Heart left ventricle (tissue), 16 donors: ENCODE measurements at regions not wholly inside any gene's neighbourhood (a gene's known extent, or its start where the extent isn't known, plus 50 kb on each side); places are given as distances from the start of the nearest gene placed in this dataset.

Experiments used
- ATAC-seq, 4 donors: fragments of 200-7000 bp; cut with Tn5 transposase; one replicate each; pipeline ENCODE4 v1.9.1; 2020 to 2022; ENCODE audit warnings: moderate library complexity in 4 of 4, mild to moderate bottlenecking in 3 of 4, moderate number of reproducible peaks in 1 of 4
- DNase-seq, 5 donors: peaks; one replicate each; pipeline ENCODE4 v3.0.0-alpha.2; 2020
- H3K27ac ChIP-seq, 12 donors: fragments of 200-600 bp; sonication (generic) in 4 of 12; one replicate each; pipeline versions ENCODE4 v1.5.0 to v1.8.0; 2016 to 2022; ENCODE audit warnings: mild to moderate bottlenecking in 2 of 12
- H3K27me3 ChIP-seq, 9 donors: fragments of 200-600 bp; sonication (generic) in 2 of 9; one replicate each; pipeline versions ENCODE4 v1.5.1 to v1.8.0; 2016 to 2022; ENCODE audit warnings: mild to moderate bottlenecking in 3 of 9
- H3K36me3 ChIP-seq, 9 donors: fragments of 200-600 bp; sonication (generic) in 2 of 9; one replicate each; pipeline versions ENCODE4 v1.5.0 to v1.8.0; 2018 to 2022; ENCODE audit warnings: mild to moderate bottlenecking in 2 of 9
- H3K4me1 ChIP-seq, 12 donors: fragments of 200-600 bp; sonication (generic) in 4 of 12; one replicate each; pipeline versions ENCODE4 v1.5.0 to v1.8.0; 2016 to 2022; ENCODE audit warnings: mild to moderate bottlenecking in 3 of 12
- H3K4me3 ChIP-seq, 12 donors: fragments of 200-600 bp; sonication (generic) in 4 of 12; one replicate each; pipeline versions ENCODE4 v1.5.0 to v1.8.0; 2017 to 2022; ENCODE audit warnings: mild to moderate bottlenecking in 9 of 12, moderate library complexity in 4 of 12
- H3K9me3 ChIP-seq, 12 donors: fragments of 200-600 bp; sonication (generic) in 4 of 12; one replicate each; pipeline versions ENCODE4 v1.5.0 to v1.8.0; 2016 to 2022; ENCODE audit warnings: mild to moderate bottlenecking in 1 of 12
- POLR2A ChIP-seq, 2 donors: fragments of 450-650 bp; IDR thresholded peaks; one replicate each; pipeline ENCODE4 v1.6.1; 2017; ENCODE audit warnings: antibody characterized with exemption in 2 of 2, mild to moderate bottlenecking in 2 of 2, moderate library complexity in 2 of 2
- WGBS, 4 donors: extraction: QIAGEN DNeasy Blood & Tissue Kit in 2 of 4; methylation state at CpG; one replicate each; pipeline versions ENCODE4 v1.1.5 to v1.1.7; 2013 to 2018; 5-methylcytosine and 5-hydroxymethylcytosine counted together
- intact Hi-C, 10 donors: fragments of 100-400 bp; cut with DNase I; formaldehyde crosslinking; loops; one replicate each; pipeline versions ENCODE4 v1.11.1 to v1.14.2; 2022
- TF ChIP-seq, protein P1 (sequence below), 12 donors: fragments of 200-600 bp; sonication (generic) in 4 of 12; IDR thresholded peaks; one replicate each; pipeline versions ENCODE4 v1.5.0 to v1.8.0; 2018 to 2022; ENCODE audit warnings: antibody characterized with exemption in 12 of 12, mild to moderate bottlenecking in 5 of 12
- donor health status: ischemic (EF 13 %, LVEDD 7.1; RV severe dilation, severe dysfunction).
- donor health status: healthy with polysubstance abuse.
- donor health status: DM: no; HTN: yes; CAD: no.
- donor health status: DM: no; HTN: no; CAD: no.
- donor health status: ischemic (EF 25% LVEDD 6.9; RV normal size, moderate dysfunction).
- donor health status: ischemic (EF 25% LVEDD 5.7; RV mildly dilated, moderate dysfunction).
- donor health status: healthy.
- donor health status: DM: yes; HTN: yes; CAD: no.
- donor health status: ischemic (EF 35%, LVEDD 5.7; RV mildly dilated, moderate dysfunction).
- donor health status: nonischemic (EF 11% LVEDD 7.7; RV severe dilation, severe dysfunction).
- donor health status: DM: yes; HTN: yes; CAD: no.
- donor health status: PGD.
- donor health status: ischemic (EF 29% LVEDD 5.4; RV normal size, mild dysfunction).
- donor health status: nonischemic (EF 23%, LVEDD 6.1; RV moderate dilation, normal function).

DNA sequence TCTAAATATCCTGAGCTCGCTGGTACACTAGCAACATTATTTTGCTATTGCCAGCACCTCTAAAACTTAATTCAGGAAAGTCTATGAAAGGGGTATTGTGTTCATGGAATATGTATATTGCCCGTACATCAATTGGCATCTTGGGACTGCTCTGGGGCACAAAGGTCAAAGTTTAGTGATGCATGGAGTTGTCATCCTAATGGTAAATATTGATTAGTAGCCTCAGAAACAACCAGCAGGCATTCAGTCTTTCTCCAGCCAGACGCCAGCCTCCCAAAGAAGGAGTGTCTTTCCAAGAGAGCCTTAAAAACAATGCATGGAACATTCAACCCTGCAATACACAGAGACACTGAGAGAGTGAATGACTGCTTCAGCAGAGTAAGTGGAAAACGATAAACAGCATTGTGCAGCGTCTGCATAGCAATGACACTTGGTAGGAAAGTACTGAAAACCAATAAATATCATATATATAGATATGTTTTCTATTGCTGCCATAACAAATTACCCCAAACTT, 377.3 kb downstream of the SHQ1 start:
- ATAC-seq = no peak
- H3K27me3 ChIP-seq = no peaks in the 10 kb centered on the region
- 87 to 94% (median 93%) methylated on average over 5 of the region's 5 CpGs for WGBS, 4 donors
- intact Hi-C loops = no loop called here
- no peak for DNase-seq
- no peak overlapping the region for H3K27ac ChIP-seq
- H3K9me3 ChIP-seq = no peaks in the 10 kb centered on the region
- H3K4me1 ChIP-seq = peaks cover 0 to 5% (median 0%) of the 10 kb centered on the region in 12 donors
- H3K4me3 ChIP-seq = no peak overlapping the region
- no peaks in the 10 kb centered on the region for H3K36me3 ChIP-seq
- TF ChIP-seq POLR2A (IDR thresholded peaks at IDR 0.05) = no peak
- TF ChIP-seq, protein P1, sequence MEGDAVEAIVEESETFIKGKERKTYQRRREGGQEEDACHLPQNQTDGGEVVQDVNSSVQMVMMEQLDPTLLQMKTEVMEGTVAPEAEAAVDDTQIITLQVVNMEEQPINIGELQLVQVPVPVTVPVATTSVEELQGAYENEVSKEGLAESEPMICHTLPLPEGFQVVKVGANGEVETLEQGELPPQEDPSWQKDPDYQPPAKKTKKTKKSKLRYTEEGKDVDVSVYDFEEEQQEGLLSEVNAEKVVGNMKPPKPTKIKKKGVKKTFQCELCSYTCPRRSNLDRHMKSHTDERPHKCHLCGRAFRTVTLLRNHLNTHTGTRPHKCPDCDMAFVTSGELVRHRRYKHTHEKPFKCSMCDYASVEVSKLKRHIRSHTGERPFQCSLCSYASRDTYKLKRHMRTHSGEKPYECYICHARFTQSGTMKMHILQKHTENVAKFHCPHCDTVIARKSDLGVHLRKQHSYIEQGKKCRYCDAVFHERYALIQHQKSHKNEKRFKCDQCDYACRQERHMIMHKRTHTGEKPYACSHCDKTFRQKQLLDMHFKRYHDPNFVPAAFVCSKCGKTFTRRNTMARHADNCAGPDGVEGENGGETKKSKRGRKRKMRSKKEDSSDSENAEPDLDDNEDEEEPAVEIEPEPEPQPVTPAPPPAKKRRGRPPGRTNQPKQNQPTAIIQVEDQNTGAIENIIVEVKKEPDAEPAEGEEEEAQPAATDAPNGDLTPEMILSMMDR (IDR thresholded peaks at IDR 0.05) = no peak

DNA sequence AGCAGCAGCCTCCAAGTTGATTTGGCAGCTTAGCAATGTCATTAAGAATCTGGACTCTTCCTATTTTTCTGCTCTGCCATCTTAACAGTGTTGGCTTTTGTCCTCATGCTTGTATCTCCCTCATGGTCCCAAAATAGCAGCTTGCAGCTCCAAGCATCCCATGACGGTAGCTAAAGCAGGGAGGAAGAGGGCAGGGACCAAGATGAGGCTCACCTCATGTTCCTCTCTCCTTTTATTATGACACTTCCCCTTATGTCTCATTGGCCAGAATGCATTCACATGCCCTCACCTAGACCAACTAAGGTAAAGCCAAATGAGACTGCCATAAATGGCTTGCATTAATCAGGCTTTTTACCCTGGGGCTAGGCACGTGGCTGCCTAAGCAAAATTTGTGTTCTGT, 382.4 kb downstream of the SHQ1 start:
- 40 to 50% (median 44%) methylated on average over 2 of the region's 2 CpGs for WGBS, 4 donors
- H3K36me3 ChIP-seq = no peaks in the 10 kb centered on the region
- ATAC-seq (peak; percentile 72 to 90 (median 78)), DNase-seq (peak in 1 of 5 donors; percentile 47)
- TF ChIP-seq POLR2A (IDR thresholded peaks at IDR 0.05) = no peak
- TF ChIP-seq, protein P1 (IDR thresholded peaks at IDR 0.05) = no peak
- intact Hi-C loops = no loop called here
- H3K4me1 ChIP-seq = peaks cover 0 to 25% (median 9%) of the 10 kb centered on the region in 12 donors
- no peaks in the 10 kb centered on the region for H3K9me3 ChIP-seq
- H3K27ac ChIP-seq = peak overlapping the region in 5 of 12 donors; percentile 0 to 62 (median 39)
- peaks cover 0 to 6% (median 0%) of the 10 kb centered on the region in 9 donors for H3K27me3 ChIP-seq
- no peak overlapping the region for H3K4me3 ChIP-seq

DNA sequence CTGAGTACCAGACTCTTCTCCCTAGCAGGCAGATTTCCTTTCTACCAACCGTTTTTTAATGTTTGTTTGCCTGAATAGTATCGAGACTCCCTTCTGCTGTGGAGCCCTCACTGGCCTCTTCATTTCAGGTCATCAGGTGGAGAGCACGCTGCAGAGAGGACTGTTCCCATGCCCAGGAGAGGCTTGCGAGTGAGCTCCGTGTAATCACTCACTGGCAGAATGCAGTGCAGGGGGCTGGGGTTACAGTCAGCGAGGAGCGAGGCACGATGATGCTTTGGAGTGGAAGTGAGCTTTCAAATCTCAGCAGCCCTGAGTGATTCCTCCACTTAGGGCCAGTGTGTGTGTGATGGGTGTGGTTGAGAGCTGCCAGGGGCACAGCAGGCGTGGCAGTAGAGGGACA, 385.2 kb downstream of the SHQ1 start:
- H3K27ac ChIP-seq = no peak overlapping the region
- H3K4me3 ChIP-seq = no peak overlapping the region
- intact Hi-C loops = no loop called here
- no peak for DNase-seq
- whole genome bisulfite sequencing, 4 donors = 79 to 92% (median 82%) methylated on average over 9 of the region's 9 CpGs
- ATAC-seq = no peak
- H3K9me3 ChIP-seq = no peaks in the 10 kb centered on the region
- H3K36me3 ChIP-seq = no peaks in the 10 kb centered on the region
- peaks cover 0 to 25% (median 9%) of the 10 kb centered on the region in 12 donors for H3K4me1 ChIP-seq
- no peak for TF ChIP-seq POLR2A (IDR thresholded peaks at IDR 0.05)
- TF ChIP-seq, protein P1 (IDR thresholded peaks at IDR 0.05) = no peak
- peaks cover 0 to 6% (median 0%) of the 10 kb centered on the region in 9 donors for H3K27me3 ChIP-seq

DNA sequence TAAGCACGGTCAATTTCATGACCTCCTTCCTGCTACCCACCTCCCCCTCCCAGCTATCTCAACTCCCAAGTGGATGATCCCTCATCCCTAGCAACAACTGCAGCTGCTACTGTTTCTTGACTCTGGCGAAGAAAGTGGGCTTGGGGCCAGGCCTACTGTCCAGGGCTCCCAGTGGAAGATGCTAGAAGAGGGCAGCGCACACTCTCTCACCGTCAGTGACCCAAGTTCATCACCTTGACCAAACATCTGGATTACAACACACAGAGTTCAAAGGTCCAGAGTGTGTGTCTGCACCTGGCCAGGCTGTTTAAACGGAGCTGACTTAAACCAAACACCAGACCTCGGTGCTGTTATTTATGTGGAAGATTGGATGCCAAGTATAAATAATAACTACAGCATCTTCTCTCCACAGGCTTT, 385.6 kb downstream of the SHQ1 start:
- WGBS, 4 donors = 25 to 68% (median 50%) methylated on average over 6 of the region's 6 CpGs
- H3K4me3 ChIP-seq = no peak overlapping the region
- H3K27ac ChIP-seq = no peak overlapping the region
- H3K36me3 ChIP-seq = no peaks in the 10 kb centered on the region
- intact Hi-C loops = no loop called here
- peaks cover 0 to 6% (median 0%) of the 10 kb centered on the region in 9 donors for H3K27me3 ChIP-seq
- no peaks in the 10 kb centered on the region for H3K9me3 ChIP-seq
- ATAC-seq (peak in 3 of 4 donors; percentile 37 to 54 (median 53)), DNase-seq (peak in 3 of 5 donors; percentile 42 to 59 (median 55))
- TF ChIP-seq, protein P1 (IDR thresholded peaks at IDR 0.05) = no peak
- no peak for TF ChIP-seq POLR2A (IDR thresholded peaks at IDR 0.05)
- H3K4me1 ChIP-seq = peaks cover 0 to 25% (median 9%) of the 10 kb centered on the region in 12 donors
